ENCODE measurements at regions not wholly inside any gene's neighbourhood (a gene's known extent, or its start where the extent isn't known, plus 50 kb on each side); places are given as distances from the start of the nearest gene placed in this dataset.

GRCh38 chr2:82279367-82279766 is 1974.8 kb upstream of the LRRTM1 start:
- H3K27ac ChIP-seq (ENCODE audit: low read length) = no peak overlapping the region
- no peak overlapping the region for H3K4me3 ChIP-seq (ENCODE audit: low read depth in 1 of 2, low read length in 2 of 2)
- H3K79me2 ChIP-seq (ENCODE audit: insufficient read depth, low read length) = no peaks in the 10 kb centered on the region
- H3K9me3 ChIP-seq (ENCODE audit: insufficient read depth, low read length, severe bottlenecking) = no peaks in the 10 kb centered on the region
- no peaks in the 10 kb centered on the region for H3K27me3 ChIP-seq (ENCODE audit: insufficient read depth, low read length, poor library complexity)
- no peak for TF ChIP-seq EZH2 (IDR thresholded peaks at IDR 0.05; ENCODE audit: borderline replicate concordance, low read depth, low read length, severe bottlenecking)
- no peak for TF ChIP-seq CTCF (IDR thresholded peaks at IDR 0.05; ENCODE audit: borderline replicate concordance, extremely low read depth, low read length, poor library complexity, severe bottlenecking)
- no peak for ATAC-seq (ENCODE audit: insufficient read depth, low read depth)
- no peaks in the 10 kb centered on the region for H4K20me1 ChIP-seq (ENCODE audit: insufficient read depth, low read length)
- H2AFZ ChIP-seq (ENCODE audit: low read depth, low read length) = no peak overlapping the region
- no peak overlapping the region for H3K4me2 ChIP-seq (ENCODE audit: insufficient read depth, low read length)
- no peaks in the 10 kb centered on the region for H3K36me3 ChIP-seq (ENCODE audit: insufficient read depth, low read length)
- no peaks in the 10 kb centered on the region for H3K4me1 ChIP-seq (ENCODE audit: insufficient read depth, low read length)
- DNase-seq = no peak
- no peak overlapping the region for H3K9ac ChIP-seq (ENCODE audit: low read depth, low read length)

- H3K27me3 ChIP-seq (ENCODE audit: insufficient read depth, low read length, poor library complexity) = no peaks in the 10 kb centered on the region
- H2AFZ ChIP-seq (ENCODE audit: low read depth, low read length) = no peak overlapping the region
- no peaks in the 10 kb centered on the region for H3K79me2 ChIP-seq (ENCODE audit: insufficient read depth, low read length)
- H3K36me3 ChIP-seq (ENCODE audit: insufficient read depth, low read length) = no peaks in the 10 kb centered on the region
- H3K4me1 ChIP-seq (ENCODE audit: insufficient read depth, low read length) = no peaks in the 10 kb centered on the region
- no peak overlapping the region for H3K4me2 ChIP-seq (ENCODE audit: insufficient read depth, low read length)
- H3K27ac ChIP-seq (ENCODE audit: low read length) = no peak overlapping the region
- H3K9ac ChIP-seq (ENCODE audit: low read depth, low read length) = no peak overlapping the region
- ATAC-seq (ENCODE audit: insufficient read depth, low read depth) (no peak), DNase-seq (no peak)
- no peak for TF ChIP-seq EZH2 (IDR thresholded peaks at IDR 0.05; ENCODE audit: borderline replicate concordance, low read depth, low read length, severe bottlenecking)
- TF ChIP-seq CTCF (IDR thresholded peaks at IDR 0.05; ENCODE audit: borderline replicate concordance, extremely low read depth, low read length, poor library complexity, severe bottlenecking) = no peak
- no peak overlapping the region for H3K4me3 ChIP-seq (ENCODE audit: low read depth in 1 of 2, low read length in 2 of 2)
- H4K20me1 ChIP-seq (ENCODE audit: insufficient read depth, low read length) = no peaks in the 10 kb centered on the region
- no peaks in the 10 kb centered on the region for H3K9me3 ChIP-seq (ENCODE audit: insufficient read depth, low read length, severe bottlenecking)
Measured at GRCh38 chr2:82278416-82278815, 1973.9 kb upstream of the LRRTM1 start.

- Histone ChIP-seq H3K4me1 (ENCODE audit: insufficient read depth, low read length) (no peaks in the 10 kb centered on the region), H3K36me3 (ENCODE audit: insufficient read depth, low read length) (no peaks in the 10 kb centered on the region), H3K4me2 (ENCODE audit: insufficient read depth, low read length) (no peak overlapping the region), H3K27me3 (ENCODE audit: insufficient read depth, low read length, poor library complexity) (no peaks in the 10 kb centered on the region), H3K9me3 (ENCODE audit: insufficient read depth, low read length, severe bottlenecking) (no peaks in the 10 kb centered on the region), H4K20me1 (ENCODE audit: insufficient read depth, low read length) (no peaks in the 10 kb centered on the region), H3K27ac (ENCODE audit: low read length) (no peak overlapping the region), H2AFZ (ENCODE audit: low read depth, low read length) (no peak overlapping the region), H3K79me2 (ENCODE audit: insufficient read depth, low read length) (no peaks in the 10 kb centered on the region), H3K4me3 (ENCODE audit: low read depth in 1 of 2, low read length in 2 of 2) (no peak overlapping the region), H3K9ac (ENCODE audit: low read depth, low read length) (no peak overlapping the region)
- no peak for TF ChIP-seq CTCF (IDR thresholded peaks at IDR 0.05; ENCODE audit: borderline replicate concordance, extremely low read depth, low read length, poor library complexity, severe bottlenecking)
- TF ChIP-seq EZH2 (IDR thresholded peaks at IDR 0.05; ENCODE audit: borderline replicate concordance, low read depth, low read length, severe bottlenecking) = no peak
- DNase-seq (no peak), ATAC-seq (ENCODE audit: insufficient read depth, low read depth) (no peak)
Measured at GRCh38 chr2:82275599-82275998, 1971.0 kb upstream of the LRRTM1 start.

GRCh38 chr2:82268446-82268845 is 1963.9 kb upstream of the LRRTM1 start:
- Histone ChIP-seq H3K36me3 (ENCODE audit: insufficient read depth, low read length) (no peaks in the 10 kb centered on the region), H3K4me2 (ENCODE audit: insufficient read depth, low read length) (no peak overlapping the region), H3K79me2 (ENCODE audit: insufficient read depth, low read length) (no peaks in the 10 kb centered on the region), H3K4me1 (ENCODE audit: insufficient read depth, low read length) (no peaks in the 10 kb centered on the region), H3K4me3 (ENCODE audit: low read depth in 1 of 2, low read length in 2 of 2) (no peak overlapping the region), H4K20me1 (ENCODE audit: insufficient read depth, low read length) (no peaks in the 10 kb centered on the region), H2AFZ (ENCODE audit: low read depth, low read length) (no peak overlapping the region), H3K27ac (ENCODE audit: low read length) (no peak overlapping the region), H3K9me3 (ENCODE audit: insufficient read depth, low read length, severe bottlenecking) (no peaks in the 10 kb centered on the region), H3K27me3 (ENCODE audit: insufficient read depth, low read length, poor library complexity) (no peaks in the 10 kb centered on the region), H3K9ac (ENCODE audit: low read depth, low read length) (no peak overlapping the region)
- TF ChIP-seq CTCF (IDR thresholded peaks at IDR 0.05; ENCODE audit: borderline replicate concordance, extremely low read depth, low read length, poor library complexity, severe bottlenecking) (no peak), EZH2 (IDR thresholded peaks at IDR 0.05; ENCODE audit: borderline replicate concordance, low read depth, low read length, severe bottlenecking) (no peak)
- ATAC-seq (ENCODE audit: insufficient read depth, low read depth) = no peak
- DNase-seq = no peak
